GM19023 (cell line): ENCODE measurements at regions not wholly inside any gene's neighbourhood (a gene's known extent, or its start where the extent isn't known, plus 50 kb on each side); places are given as distances from the start of the nearest gene placed in this dataset.
"Not testable (repeated sequence)": the region's sequence is repeated elsewhere in the genome, so short reads cannot be mapped to it uniquely, and the experiment has no call there.

Experiments
- ATAC-seq: cut with Tn5 transposase; IDR thresholded peaks from one replicate; pipeline ENCODE4 v1.9.1; 2021; ENCODE audit warnings: mild to moderate bottlenecking, moderate library complexity; ENCODE audit not compliant: unreplicated experiment

GRCh38 chr7:46290374-46291049, 369.4 kb upstream of the IGFBP3 start:
- ATAC-seq = peak; percentile 16

- no peak for ATAC-seq
These were observed 367.8 kb upstream of the IGFBP3 start for GRCh38 chr7:46288861-46289260.

GRCh38 chr7:46288010-46288409, 366.9 kb upstream of the IGFBP3 start:
- no peak for ATAC-seq

GRCh38 chr7:46286957-46287356, 365.9 kb upstream of the IGFBP3 start:
- no peak for ATAC-seq

- no peak for ATAC-seq
These were observed 365.3 kb upstream of the IGFBP3 start for GRCh38 chr7:46286356-46286755.

- no peak for ATAC-seq
These were observed 364.8 kb upstream of the IGFBP3 start for GRCh38 chr7:46285878-46286277.

- ATAC-seq = no peak
These were observed 362.8 kb upstream of the IGFBP3 start for GRCh38 chr7:46283852-46284251.

- no peak for ATAC-seq
These were observed 361.1 kb upstream of the IGFBP3 start for GRCh38 chr7:46282155-46282554.

- ATAC-seq = no peak
These were observed 360.0 kb upstream of the IGFBP3 start for GRCh38 chr7:46281071-46281470.

GRCh38 chr7:46279290-46279689, 358.2 kb upstream of the IGFBP3 start:
- ATAC-seq = no peak

- no peak for ATAC-seq
These were observed 343.6 kb upstream of the IGFBP3 start for GRCh38 chr7:46264646-46265045.

GRCh38 chr7:46261638-46262037, 340.6 kb upstream of the IGFBP3 start:
- not testable (repeated sequence) for ATAC-seq

GRCh38 chr7:46259947-46260346, 338.9 kb upstream of the IGFBP3 start:
- no peak for ATAC-seq

GRCh38 chr7:46257761-46258448, 336.8 kb upstream of the IGFBP3 start:
- ATAC-seq = no peak

GRCh38 chr7:46256870-46257661, 336.0 kb upstream of the IGFBP3 start:
- ATAC-seq = no peak

GRCh38 chr7:46253520-46253919, 332.4 kb upstream of the IGFBP3 start:
- ATAC-seq = no peak

- no peak for ATAC-seq
These were observed 326.6 kb upstream of the IGFBP3 start for GRCh38 chr7:46247664-46248063.

GRCh38 chr7:46245586-46246111, 324.6 kb upstream of the IGFBP3 start:
- no peak for ATAC-seq

- ATAC-seq = no peak
These were observed 323.7 kb upstream of the IGFBP3 start for GRCh38 chr7:46244757-46245156.

- ATAC-seq = no peak
These were observed 322.3 kb upstream of the IGFBP3 start for GRCh38 chr7:46243406-46243805.

- no peak for ATAC-seq
These were observed 318.8 kb upstream of the IGFBP3 start for GRCh38 chr7:46239846-46240245.

GRCh38 chr7:46237466-46237865, 316.4 kb upstream of the IGFBP3 start:
- ATAC-seq = no peak
